Hindlimb muscle (tissue), 1 donor: ENCODE measurements at regions not wholly inside any gene's neighbourhood (a gene's known extent, or its start where the extent isn't known, plus 50 kb on each side); places are given as distances from the start of the nearest gene placed in this dataset.
A peak's percentile ranks its signal among the peaks of the same experiment; 100 is the strongest.

Experiments used
- DNase-seq: peaks from one replicate; pipeline ENCODE4 v3.0.0-alpha.2; 2013

DNA sequence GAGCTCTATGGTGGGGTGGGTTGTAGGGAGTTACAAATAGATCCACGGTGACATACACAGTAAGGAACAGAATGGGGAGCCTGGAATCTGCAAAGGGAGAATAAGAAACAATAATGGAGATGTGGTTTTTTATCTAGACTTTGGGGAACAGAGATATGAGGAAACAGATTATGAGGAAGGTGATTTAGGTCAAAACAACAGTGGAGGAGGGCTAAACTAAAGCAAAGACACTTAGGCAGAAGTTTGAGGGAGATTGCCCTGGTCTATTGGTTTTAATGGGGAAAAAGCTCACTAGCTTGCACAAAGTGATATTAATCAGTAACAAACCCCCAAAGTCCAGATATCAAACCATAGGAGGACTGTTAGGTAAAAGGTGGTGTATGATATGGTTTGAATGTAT is 144.5 kb upstream of the DYRK2 start:
- no peak for DNase-seq

DNA sequence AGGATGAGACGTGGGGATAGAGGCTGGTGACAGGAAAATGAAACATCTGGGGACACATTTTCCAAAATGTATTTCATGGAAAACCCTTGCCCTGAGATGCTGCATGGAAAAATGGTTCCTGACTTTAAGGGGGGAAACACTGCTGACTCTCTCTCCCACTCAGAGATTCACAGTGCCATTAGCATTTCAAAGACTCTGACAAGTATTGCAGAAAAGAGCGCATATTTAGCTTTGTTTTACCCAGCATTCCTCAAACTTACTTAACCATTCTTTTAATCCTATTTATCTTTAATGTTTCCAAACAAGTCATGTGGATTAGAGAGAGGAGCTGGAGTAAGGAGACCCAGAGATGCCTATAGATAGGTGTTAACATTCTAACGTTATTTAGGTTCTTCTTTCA is 141.8 kb upstream of the DYRK2 start:
- DNase-seq, result no peak

DNA sequence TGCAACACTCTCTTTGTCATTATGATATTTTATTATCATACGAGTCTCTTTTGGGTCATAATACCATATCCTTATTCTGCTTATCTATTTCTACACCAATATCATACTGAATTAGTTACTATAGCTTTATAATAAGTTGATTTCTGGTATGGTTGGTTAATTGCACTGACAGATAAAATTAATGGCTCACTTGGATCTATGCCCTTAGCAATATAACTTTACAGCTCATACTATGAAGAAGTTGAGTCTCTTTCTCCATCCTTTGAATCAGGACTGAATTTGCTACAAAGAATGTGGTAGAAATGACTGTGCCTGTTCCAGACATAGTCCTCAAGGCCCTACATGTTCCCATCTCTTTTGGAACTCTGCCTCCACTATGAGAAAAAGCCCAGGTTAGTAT is 139.7 kb upstream of the DYRK2 start:
- DNase-seq, result no peak

DNA sequence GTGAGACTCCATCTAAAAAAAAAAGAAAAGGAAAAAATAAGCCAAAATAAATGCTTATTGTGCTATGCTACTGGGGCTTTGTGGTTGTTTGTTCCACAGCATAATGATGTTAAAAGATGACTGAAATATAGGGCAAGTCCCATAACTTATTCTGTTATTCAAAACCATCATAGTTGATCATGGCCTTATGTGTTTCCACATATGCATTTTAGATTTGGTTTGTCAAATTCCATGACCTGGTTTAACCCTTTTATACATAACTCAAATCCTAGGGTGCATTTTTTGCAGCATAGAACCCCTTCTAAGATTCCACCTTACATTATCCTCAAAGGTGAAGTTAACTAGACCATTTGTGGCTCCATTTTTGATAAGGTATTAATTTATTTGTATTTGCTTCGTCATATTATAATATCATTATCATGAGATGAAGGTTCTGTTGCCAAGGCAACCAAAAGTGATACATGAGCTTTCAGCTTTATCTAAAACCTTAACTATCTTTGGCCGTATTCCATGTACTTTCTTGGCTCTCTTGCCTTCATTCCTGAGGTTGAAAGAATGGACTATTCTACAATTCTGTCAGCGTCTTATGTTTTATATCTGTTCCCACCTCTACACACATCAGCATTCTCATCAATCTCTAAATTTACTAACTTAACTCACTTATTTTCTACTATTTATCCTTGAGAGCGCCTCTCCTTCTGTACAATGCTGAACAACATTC is 138.7 kb upstream of the DYRK2 start:
- DNase-seq, result no peak

DNA sequence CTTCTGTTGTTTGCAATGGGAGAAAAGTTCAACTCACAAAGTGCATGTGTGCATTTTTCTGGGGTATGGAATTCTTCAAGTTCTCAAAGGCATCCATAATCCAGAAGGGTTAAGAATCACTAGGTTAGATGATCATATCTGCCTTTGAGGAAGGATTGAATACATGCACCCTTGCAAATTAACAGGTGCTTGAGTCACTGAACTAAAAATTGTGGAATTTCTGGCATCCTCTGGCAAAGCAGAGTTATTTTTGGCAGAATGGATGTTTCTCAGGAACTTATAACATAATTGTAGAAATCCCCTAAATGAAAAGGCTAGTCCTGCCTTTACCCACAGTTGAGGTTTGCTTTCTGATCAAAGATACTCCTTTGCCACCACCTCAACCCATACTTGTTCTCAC is 136.5 kb upstream of the DYRK2 start:
- no peak for DNase-seq

DNA sequence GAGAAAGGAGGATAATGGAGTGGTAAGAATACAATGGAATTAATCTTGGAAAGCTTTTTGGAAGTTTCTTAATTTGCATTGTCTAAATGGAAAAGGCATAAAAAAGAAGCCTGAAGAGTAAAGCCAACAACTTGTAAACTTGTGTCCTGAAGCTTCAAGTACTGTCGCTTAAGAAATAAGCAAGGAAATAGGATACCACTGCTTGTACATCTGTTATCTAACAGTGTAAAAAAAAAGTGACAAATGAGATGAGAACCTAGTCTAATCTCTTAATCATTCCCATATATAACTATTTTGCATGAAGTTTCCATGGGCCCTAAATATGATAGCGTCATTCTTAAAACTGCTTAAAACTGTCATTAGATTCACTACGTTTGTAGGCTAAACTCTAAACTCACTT is 134.0 kb upstream of the DYRK2 start:
- no peak for DNase-seq

DNA sequence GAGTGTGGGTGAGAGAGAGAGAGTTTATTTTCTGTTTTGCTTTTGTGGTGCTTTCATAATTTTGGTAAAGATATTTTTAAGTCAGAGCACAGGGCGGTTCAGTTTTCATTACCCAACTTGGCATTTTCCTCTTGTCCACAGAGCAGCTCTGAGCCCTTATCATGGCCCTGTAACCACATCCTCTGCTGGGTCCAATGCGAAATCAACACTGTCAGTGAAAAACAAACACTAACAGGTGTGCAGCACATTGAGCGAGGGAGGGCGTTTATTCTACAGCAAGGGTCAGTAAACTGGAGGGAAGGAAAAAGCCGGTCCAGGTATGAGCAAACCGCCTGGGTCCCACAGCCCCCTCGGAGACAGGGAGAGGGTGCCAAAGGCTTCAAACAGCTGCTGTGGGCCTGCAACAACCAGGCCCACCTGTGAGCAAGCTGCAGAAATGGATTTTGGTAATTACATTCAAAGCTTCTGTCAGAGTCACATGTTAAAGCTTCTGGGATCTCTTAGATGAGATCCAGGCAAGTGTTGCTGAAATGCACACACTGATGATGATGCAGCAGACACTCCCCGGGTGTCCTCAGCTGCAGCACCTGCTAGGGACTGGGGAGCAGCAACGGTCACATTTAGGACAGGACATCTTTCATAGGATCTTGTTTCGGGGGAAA is 132.7 kb upstream of the DYRK2 start:
- no peak for DNase-seq

DNA sequence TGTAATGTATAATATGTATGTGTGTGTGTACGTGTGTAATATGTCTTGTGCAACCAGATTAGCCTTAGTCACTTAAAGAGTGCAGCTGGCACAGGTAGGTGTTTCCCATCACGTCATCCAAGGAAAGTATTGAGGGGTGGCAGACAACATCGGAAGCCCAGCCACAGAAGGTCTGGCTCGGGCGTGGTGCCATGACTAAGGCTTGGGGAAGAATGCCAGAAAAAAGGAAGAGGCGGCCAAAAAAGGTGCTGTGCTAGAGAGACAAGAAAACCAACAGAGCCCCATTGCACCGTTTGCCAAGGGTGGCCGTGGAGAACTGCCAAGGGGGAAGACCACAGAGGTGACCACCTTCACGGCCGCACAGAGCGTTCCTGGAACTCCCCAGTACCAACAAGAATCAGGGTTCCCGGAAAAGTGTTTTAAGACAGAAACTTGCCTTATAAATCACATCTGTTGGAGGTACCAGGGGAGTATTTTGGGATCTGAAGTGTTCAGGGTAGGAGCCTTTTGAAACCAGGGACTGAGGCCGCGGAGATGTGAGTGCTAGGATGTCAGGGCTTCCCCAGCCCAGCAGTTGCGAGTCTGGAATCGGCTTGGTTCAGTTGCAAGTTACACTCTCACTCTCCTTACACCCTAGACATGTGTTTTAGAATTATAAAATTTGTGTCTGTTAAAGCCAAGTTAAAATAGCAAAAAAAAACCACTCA is 131.2 kb upstream of the DYRK2 start:
- DNase-seq, result peak; percentile 32

DNA sequence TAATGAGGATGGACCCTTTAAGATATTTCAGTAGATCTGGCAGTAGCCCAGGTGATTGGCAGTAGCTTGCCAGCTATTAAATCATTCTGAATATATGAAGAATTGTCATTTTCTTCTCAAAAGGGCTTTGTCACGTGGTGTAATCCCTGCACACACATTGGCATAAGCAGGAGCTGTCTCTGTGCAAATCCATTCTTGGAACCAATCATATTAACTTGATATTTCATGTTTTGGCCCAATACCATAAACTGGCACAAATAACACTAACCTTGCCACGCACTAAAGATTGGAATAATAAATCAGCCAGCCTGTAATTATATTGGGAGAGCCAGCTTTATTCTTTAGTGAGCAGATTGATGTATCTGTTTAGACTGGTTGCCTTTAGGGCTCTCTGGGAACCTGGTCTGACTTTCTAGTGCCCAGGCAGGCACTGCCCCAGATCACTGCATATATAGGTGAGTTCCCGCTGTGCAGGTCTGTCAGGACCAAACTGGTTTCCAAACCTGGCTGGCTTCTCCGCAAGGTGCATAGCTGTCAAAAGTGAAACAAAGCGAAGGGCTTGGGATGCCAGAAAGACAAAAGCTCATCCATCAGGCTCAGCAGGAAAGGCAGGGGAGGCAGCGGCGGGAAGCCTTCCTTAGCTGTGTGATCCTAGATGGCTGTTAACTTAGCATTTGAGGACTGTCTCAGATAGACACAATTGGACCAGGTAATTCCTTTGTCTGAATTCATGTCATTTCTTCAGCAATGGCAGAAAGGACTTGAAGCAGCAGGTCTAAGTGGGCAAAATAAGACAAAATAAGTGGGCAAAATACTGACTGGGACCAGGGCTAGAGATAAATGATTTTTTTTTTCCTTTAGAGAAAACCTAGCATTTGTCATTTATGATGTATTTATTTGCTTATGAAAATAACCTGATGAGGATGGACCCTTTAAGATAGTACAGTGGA is 128.8 kb upstream of the DYRK2 start:
- DNase-seq, result no peak

DNA sequence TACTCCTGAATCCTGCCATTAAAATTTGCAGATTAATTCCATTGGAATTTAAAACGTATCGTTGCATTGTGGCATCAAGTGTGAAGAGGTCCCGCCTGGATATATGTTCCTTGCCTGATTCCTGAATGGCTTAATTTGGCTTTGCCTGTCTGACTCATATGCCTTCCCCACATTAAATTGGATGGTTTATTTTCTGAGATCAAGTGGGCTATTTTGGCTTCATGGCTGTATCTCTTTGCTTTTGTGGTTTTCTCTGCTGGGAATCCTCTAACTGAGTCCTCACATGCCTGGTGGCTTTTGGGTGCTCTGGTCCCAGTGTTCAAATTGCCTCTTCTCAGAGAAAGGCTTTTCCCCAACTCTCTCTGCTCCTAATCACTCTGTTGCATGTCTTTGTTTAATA is 127.9 kb upstream of the DYRK2 start:
- DNase-seq, result no peak

DNA sequence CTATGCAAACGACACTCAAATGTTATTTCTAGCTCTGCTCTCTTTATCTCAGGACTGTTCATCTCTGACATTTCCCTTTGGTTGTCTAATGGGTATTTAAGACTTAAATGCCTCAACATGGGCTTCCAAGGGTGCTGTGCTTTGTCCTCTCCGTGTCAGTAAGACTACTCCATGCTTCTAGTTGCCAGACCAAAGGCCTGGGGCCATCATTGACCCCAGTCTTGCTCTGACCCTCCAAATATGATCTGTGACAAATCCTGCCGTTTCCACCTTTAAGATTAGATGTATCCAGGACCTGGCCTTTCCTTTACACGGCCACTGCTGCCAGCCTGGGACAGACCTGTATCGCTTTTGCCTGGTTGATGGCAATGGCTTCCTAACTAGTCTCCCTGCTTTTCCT is 126.3 kb upstream of the DYRK2 start:
- DNase-seq, result no peak

DNA sequence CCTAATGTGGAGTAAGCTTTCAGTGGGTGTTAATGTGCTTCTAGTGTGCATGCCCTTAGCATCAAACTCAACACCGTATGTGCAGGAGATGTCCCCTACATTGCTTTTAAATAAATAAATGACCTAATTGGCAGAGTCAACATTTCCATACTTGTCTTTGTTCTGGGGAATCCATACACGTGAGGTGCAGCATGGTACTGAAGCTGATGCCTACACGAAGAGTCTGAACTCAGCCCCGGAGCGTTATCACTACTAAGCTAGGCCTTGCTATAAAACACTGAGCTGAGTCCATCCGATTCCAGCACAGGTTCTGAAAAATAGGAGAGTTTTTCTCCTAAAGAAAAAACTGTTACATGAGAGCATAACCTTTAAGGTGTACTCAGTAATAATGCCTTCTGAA is 125.0 kb upstream of the DYRK2 start:
- no peak for DNase-seq

DNA sequence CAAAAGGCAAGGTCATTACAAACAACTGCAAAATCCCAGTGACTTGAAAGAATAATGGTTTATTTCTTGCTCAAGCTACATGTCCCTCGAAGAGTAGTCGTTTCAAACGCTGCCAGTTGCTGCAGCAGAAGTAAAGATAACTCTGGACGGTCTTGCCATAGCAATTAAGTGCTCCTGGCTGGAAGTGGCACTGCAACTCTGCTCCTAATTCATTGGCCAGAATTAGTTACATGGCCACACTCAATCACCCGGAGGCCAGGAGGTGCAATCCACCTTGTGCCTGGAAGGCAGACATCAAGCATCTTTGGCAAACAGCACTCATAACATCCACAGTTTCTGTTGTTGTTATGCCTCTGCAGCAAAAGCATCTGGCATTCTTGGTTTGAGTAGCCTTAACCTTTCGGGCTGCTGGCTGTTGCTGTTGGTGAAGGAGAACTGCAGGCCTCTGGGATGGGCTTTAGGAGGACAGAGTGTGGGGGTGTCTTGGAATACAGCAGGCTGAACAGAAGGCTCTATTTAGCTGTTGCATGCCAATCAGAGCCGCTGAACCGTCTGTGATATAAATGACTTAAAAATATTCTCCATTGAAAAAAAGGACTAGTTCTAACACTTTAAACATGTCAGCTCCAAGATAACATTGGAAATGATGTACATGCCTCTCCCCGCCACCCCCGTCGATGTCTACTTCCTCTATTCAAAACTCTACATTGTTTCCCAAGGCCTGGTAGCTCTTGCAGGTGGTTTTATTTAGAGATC is 123.5 kb upstream of the DYRK2 start:
- no peak for DNase-seq

DNA sequence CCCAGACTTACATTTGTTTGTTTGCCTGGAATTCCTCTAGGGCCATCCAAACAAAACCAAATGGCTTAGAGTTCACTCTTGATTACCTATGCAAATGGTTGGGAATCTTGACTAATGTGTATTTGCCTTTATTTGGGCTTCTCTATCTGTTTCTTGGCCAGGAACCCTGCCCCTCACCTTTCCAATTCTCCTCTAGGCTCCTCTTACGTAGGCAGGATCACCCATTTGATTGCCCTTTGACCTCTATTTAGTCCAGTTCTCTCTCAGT is 123.0 kb upstream of the DYRK2 start:
- DNase-seq, result no peak

DNA sequence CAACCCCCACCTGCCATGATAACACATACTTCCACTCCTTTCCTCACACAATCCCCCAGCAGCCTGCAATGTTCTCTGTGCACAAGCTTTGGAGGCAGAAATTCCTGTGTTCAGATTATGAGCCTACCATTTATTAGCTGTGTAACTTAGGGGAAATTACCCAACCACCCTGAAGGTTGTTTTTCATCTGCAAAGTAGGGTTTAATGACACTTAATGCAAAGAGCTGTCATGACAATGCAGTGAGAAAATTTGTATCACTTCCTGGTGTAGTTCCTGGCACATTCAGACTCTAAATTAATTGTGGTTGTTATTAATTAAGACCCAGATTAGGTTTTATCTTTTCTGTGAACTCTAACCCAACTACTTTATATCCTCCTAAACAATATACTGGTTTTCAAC is 122.4 kb upstream of the DYRK2 start:
- DNase-seq, result no peak

DNA sequence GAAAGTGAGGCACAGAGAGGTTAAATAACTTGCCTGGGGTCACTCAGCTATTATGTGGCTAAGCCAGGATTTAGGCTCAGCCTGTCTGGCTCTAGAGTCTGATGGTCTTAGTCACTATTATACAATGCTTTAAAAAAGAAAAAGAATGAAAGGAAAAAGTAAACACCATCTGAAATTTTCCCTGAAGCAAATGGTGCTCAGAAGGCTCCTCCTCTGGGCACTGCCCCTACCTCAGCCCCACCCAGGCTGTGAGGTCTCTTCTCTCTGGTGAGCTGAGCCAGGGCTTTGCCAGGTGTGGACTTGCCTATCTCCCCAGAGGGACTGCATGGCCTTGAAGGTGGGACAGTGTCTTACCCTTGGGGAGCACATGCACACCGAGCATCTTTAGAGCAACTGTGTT is 117.5 kb upstream of the DYRK2 start:
- DNase-seq, result no peak

DNA sequence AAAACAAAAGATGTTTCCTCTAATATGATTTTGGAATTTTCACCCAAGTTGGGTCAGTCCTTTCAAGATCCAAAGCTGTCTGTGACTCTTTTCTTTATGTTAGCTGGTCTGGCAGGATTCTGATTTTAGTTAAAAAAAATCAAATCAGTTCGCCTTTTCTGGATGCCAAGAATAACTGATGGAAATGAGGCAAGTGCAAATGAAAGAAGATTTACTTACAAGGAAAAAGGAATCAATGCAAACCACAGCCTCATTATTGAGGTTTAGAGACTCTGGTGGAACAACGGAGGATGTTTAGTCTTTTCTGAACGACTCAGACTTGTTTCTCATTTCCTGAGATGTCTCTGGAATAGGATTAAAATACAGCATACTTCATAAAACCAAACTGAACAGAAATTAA is 117.0 kb upstream of the DYRK2 start:
- DNase-seq, result no peak

DNA sequence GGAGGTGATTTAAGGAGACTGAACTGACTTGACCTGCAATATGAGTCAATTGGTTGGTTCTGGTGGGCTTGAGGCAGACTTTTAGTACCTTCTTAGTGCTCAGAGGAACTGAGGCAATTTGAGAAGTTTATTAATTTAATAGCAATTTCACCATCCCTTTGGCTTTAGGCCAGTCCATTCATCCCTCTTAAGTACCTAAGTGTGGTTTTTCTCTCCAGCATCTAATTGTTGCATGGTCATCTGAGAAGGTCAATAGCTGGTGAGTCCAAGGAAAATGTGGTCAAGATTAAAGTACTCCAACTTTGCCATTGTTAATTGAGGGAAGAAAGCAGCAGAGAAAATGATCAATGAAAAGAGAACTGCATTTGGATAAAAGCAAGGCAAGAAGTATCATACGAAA is 115.4 kb upstream of the DYRK2 start:
- DNase-seq, result no peak

DNA sequence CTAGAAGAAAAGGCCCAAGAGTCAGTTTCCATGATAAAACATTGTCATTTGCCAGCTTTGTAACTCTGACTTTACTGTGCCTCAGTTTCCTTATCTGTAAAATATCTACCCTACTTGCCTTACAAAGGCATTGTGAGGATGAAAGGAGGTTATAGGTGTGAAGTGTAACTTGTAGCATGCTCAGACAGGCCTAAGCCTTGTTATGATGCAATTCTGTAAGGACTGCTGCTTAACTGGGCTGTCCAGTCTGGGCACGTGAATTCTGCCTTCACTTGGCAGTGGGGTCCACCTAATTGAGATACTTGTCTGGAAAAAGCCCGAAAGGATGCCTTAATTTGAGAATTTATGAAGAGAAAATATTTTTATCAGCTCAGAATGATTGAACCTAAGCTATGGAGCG is 114.5 kb upstream of the DYRK2 start:
- DNase-seq, result no peak

DNA sequence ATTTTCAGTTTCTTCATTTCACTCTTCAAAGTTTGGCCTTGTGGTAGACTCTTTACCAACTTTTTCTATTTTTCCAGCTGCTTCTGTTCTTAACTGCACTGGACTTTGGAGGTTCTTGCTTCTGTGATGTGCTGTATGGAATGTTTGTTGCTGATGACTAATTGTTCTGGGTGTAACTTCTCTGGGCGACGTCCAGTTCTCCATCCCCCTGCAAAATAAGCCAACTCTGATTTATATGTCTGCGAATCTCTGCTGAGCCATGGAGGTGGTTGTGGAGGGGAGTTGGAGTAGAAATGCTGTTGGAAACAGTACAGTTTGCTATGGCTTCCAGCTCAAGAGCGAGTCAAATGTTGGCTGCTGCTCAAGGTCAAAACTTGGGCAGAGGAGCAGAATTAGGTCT is 113.9 kb upstream of the DYRK2 start:
- DNase-seq, result peak; percentile 11

DNA sequence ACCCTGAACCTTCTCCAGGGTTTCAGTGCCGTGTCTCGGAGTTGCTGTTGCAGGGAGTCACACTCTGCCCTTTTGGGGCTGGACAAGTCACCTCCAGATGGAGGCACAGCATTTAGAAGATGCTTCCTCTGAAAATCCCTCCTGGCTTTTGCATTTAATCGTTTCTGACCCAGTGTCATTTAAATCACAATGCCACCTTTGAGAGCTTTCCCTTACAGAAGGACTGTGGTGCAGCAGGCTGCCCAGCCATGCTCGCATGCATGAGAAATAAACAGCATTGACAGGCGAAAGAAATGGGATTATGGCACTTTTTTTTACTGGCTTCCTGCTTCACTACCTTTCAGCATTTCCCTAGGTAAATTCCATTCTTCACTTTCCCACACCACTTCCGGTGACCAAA is 113.4 kb upstream of the DYRK2 start:
- DNase-seq, result no peak

DNA sequence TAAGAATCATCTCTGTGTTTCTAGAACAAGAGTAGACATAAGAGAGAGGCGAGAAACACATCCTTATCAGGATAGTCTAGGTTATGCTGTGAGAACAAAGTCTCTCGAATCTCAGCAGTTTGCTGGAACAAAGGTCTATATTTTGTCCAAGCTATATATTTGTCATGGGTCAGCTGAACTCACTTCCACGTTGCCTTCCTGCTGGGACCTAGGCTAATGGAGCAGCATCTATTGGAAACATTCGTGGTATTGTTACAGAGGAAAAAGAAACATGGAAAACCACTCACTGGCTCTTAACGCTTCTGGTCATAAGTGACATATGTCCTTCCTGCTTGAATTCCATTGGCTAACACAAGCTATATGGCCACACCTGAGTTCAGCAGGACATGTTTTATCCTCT is 112.6 kb upstream of the DYRK2 start:
- no peak for DNase-seq

DNA sequence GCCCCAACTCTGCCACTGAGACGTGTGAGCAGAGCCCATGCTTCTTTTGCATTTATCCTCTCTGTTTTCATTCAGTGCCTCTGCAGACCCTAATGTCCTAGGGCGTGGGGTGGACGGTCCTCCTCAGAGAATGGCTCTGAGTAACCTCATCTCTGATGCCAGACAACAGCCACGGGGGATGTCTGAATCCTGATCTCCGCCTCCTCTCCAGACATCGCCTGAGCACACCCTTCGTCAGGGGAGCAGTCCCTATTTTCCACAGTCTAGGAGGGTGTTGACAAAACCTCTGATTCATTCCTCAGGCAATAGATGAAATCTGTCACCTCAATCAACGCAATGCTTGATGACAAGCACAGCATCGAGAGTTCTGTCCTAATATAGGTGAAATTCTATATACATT is 109.2 kb upstream of the DYRK2 start:
- no peak for DNase-seq
